GM19035 (cell line): ENCODE measurements at regions not wholly inside any gene's neighbourhood (a gene's known extent, or its start where the extent isn't known, plus 50 kb on each side); places are given as distances from the start of the nearest gene placed in this dataset.
"Not testable (repeated sequence)": the region's sequence is repeated elsewhere in the genome, so short reads cannot be mapped to it uniquely, and the experiment has no call there.

ENCODE experiments used
- ATAC-seq: cut with Tn5 transposase; IDR thresholded peaks from one replicate; pipeline ENCODE4 v1.9.1; 2021; ENCODE audit not compliant: unreplicated experiment

DNA sequence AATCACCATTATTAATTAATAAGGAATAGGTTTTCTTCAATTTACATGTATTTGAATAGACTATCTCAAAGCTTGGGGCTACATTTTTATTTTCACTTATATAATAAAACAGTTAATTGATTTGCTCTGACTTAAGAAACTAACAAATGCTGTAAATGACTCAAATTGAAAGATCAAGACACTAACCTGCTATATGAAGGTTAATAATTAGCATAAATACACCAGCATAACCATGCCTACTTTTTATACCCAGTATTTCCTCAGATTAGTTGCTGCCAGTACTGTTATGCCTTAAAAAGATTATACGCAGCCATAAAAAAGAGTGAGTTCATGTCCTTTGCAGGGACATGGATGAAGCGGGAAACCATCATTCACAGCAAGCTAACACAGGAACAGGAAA is 1545.1 kb downstream of the AMY1C start:
- no peak for ATAC-seq

DNA sequence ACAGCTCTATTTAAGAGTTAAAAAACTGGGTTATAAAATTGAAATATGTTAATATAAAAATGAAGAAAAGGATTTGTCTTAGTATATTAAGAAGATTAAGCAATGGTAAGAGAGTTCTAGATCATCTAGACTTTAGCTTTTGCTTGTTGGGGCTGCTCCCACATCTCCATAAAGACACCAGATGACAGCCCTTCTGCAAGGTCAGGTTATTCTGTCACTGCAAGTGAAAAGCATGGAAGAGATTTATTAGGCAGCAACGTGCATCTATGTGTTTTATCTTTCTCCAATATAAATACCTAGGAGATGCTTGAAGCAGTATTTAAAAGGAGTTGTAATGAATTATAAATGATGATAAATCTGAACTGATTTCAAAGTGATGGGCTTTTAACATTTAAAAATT is 1560.4 kb downstream of the AMY1C start:
- no peak for ATAC-seq

DNA sequence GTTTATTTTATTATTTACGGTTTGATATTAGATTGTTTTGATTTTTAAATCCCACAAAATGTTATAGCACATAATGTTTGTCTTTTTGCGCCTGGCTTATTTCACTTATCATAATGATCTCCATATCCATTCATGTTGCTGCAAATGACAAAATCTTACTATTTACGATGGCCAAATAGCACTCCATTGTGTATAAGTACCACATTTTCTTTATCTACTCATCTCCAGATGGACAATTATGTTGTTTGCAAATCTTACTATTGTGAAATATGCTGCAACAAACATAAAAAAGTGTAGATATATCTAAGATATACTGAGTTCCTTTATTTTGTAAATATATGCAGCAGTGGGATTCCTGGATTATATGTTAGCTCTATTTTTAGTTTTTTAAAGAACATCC is 1568.3 kb downstream of the AMY1C start:
- no peak for ATAC-seq

DNA sequence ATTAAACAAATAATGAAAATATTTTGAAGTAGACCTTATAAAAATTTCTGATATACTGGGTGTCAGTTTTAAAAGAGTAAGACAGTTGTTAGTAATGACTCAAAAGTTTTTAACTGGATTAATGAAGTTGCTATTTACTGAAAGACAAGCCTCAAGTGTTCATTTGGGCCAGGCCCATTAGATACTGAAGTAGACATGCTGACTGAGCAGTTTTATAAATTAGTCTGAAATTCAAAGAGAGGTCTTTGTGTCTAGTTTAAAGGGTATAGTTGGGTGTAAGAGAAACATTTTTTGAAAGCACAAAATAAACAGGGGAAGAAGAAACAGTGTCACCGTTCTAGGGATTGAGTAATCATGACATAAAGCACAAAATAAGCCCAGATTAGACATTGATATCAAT is 1577.2 kb downstream of the AMY1C start:
- no peak for ATAC-seq

DNA sequence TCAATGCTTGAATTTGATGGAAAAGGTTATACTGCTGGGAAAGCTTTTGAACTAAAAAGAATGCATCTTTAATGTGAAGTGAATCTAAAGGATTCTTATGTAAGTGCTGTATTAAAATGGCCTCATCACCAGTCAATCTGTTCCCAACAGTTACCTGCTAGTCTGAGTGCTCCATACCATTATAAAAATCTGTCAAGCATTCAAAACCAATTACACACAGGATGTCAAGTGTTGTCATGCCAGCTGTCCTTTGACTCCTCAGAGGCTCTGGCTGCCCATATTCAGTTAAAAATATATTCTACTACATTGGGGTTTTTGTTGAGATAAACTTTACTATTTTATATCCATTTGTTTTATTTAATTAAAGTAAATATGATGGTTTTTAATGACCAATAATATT is 1587.7 kb downstream of the AMY1C start:
- no peak for ATAC-seq

DNA sequence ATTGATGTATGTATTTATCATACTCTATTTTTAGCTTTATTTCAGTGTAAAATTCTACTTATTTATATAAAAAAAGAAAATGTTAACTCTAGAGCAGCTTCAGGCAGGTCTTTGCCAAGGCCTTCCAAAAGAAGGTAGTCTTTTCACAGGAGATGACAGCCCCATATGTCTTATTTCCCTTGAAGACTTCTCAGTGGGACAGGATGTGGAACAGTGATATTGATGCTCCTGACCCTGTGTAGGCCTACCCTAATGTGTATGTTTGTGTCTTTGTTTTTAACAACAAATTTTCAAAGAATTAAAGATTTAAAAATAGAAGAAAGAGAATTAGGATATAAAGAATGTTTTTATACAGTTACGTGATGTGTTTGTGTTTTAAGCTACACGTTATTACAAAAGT is 1593.6 kb downstream of the AMY1C start:
- no peak for ATAC-seq

DNA sequence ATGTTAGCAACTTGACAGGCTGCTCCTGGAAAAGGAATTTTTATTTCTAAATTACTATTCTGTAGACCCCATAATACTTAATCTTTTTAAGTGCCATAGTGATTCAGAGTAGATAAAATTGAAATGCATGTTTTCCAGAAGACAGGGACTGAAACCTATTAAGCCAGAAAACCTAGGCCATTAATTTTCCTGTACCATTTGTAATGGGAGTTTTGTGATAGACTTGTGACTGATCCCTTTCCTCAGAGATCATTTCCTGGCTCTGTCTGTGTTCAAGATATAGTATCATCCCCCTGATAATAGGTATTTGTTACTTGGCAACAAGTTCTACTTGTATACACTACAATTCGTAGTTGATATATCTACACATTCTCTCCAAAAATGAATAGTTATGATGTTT is 1609.8 kb downstream of the AMY1C start:
- ATAC-seq: no peak

DNA sequence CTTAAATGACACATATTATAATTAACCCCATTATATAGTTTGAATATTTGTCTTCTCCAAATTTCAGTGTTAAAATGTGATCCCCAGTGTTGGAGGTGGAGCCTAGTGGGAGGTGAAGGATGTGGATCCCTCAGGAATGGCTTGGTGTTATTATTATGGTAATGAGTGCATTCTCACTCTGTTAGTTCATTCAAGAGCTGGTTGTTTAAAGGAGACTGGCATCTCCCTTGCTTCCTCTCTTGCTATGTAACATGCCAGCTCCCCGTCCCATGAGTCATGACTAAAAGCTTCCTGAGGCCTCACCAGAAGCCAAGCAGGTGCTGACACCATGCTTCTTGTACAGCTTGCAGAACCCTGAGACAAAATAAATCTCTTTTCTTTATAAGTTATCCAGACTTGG is 1612.7 kb downstream of the AMY1C start:
- ATAC-seq: no peak

DNA sequence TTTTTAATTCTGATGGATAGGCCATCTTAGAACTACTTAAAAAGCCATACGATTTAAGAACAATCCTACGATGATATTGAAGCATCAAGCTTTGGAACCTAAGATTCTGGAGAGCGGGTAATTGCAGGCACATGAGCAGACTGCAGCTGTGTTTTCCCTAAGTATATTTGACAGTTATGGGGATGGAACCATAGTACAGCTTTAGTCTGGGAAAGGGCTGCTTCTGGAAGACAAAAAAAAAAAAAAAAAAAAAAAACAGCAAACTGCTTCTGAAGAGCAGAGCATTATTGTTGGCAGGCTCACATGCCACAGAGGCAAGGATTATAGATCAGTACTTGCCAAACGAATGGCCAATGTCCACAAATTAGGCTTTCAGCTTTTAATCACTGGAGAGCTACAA is 1618.7 kb downstream of the AMY1C start:
- no peak for ATAC-seq

DNA sequence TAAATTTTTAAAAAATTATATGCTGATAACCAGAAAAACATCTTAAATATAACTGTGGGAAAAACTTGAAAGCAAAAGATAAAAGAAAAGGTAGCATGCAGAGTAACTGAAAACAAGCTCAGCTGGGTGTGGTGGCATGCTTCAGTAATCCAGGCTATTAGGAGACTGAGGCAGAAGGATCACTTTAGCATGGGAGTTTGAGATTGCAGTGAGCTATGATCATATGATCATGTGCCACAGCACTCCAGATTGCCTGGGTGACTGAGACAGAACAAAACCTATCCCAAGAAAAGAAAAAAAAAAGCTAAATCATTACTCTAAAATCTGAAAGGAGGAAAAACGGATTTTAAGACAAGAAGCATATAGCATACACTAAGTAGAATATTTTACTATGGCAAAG is 1624.0 kb downstream of the AMY1C start:
- no peak for ATAC-seq

DNA sequence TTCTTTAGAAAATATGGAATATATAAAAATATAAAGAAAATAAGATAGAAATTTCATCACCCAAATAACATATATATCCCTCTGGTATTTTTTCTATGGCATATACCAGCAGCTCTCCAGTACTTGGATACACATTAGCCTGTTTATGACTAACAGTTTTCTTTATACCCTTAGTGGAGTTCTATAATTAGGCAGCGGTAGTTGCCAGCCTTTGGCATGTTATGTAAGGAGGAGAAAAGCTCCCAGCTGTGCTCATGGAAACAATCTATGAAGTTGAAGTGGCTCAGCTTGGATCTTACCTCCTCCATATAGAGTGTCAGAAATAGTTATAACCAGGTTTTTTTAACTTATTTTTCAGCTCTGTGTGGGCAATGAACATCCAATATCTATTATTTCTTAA is 1636.8 kb downstream of the AMY1C start:
- ATAC-seq: no peak

DNA sequence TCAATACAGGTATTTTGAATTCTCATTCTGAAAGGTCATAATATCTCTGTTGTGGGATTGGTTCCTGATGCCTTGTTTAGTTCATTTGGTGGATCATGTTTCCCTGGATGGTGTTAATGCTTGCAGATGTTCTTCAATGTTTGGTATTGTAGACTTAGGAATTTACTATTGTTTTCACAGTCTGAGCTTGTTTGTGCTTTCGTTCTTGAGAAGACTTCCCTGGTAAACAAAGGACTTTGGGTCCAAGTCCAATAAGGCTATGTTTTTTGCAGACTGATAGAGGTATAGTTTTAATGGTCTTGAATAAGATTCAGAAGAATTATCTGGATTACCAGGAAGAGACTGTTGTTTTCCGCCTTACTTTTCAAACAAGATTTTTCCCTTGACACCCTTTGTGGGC is 1646.3 kb downstream of the AMY1C start:
- ATAC-seq: no peak

DNA sequence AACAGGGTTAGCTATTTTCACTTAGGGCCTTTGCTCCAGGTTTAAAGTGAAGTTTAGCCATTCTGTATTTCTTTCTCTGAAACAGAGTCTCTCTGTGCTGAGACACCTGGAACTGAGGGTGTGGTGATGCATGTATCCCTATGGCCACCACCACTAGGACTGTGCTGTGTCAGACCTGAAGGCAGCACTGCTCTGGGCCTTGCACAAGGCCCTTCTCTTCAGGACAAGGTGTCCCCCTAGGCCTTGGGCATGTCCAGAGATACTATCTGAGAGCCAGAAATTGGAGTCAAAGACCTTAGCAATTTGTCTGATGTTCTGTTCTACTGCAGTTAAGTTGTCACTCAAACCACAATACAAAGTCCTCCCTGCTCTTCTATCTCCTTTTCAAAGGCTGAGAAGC is 1649.2 kb downstream of the AMY1C start:
- ATAC-seq: no peak

DNA sequence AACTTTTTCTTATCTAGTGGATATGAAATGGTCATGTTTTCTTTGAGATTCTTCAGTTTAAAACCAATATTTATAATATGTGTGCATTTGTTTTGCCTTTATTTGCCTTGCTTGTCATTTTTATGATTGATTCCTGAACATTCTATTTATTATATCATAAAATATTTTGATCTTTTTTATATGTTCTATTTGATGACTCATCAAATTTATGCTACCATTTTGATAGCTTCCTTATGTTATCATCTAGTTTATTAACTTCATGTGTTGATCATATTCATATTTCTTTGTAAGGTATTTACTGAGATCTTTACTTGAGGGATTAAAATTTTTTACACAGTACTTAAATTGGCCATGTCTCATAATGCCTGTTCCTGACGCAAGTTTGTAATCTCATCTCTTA is 1650.0 kb downstream of the AMY1C start:
- no peak for ATAC-seq

DNA sequence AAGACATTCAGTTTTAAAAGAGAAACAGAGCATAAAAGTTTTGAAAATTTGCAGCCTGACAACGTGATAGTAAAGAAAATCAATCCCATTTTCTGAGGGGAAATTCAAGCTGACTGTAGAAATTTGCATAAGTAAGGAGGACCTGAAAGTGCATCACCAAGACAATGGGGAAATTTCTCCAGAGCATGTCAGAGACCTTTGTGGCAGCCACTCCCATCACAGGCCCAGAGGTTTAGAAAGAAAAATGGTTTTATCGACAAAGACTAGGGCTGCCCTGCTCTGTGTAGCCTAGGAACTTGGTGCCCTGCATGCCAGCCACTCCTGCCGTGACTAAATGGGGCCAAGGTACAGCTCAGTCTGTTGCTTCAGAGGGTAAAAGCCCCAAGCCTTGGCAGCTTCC is 1640.2 kb upstream of the PRMT6 start:
- no peak for ATAC-seq

DNA sequence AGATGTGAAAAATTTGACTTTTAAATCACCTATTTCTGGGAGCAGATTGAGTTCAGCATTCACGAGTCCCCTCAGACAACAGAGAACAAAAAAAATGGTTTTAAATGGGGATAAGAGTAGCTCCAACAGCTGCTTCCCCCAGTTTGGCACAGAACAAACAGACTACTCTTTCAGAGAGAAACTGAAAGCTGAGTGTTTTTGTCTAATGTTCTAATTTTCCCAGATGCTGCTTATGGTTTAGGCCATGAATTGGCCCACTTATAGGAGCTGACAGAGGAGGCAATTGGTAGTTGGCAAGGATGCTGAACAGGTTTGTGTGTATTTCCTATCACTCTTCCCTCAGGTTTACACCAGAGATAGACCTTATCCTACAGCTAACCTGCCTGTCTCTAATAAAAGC is 1637.4 kb upstream of the PRMT6 start:
- ATAC-seq: no peak

DNA sequence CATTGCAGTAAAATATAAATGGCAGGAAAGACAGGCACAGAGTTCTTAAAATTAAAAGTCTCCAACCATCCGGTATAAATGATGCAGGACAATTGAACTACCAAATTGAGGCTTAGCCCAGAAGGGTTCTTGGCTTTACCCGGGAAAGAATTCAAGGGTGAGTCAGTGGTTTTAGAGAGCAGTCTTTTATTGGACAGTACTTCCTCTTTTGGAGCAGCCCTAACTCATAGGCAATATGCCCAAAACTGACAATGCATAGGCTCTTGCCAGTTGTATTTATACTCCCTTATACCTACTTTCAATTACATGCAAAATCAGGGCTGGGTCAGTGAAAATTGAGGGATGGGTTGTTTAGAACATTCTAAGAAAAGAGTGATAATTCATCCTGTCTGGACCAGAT is 1628.9 kb upstream of the PRMT6 start:
- no peak for ATAC-seq

DNA sequence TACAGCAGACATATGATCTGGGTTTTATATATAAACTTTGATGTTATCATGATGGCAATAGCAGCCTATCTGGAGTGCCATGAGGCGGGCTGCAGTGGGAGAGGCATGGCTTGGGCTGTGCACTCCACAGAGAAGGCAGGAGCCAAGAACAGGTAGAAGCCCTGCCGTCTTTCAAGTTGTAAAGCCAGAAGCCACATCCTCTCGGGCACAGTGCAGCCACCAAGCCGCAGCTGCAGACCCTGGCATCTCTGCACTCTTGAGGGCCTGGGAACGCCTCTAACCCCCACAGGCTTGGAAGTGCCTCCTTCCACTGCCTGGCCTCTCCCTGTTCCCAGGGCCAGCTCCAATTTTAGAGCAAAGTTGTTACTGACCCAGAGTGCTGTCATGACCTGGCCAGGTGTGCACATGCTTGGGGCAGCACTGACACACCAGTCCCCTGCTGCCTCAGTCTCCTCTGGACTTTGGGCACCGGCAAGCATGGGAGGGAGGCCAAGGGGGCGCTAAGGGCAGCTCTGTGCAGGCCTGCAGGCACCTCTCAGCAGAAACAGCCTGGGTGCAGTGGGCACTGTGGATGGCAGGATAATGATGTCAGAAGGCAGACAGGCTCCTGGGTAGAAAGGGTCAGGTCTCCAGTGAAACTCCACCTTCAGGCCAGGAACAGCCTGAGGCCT is 1619.8 kb upstream of the PRMT6 start:
- ATAC-seq: no peak

DNA sequence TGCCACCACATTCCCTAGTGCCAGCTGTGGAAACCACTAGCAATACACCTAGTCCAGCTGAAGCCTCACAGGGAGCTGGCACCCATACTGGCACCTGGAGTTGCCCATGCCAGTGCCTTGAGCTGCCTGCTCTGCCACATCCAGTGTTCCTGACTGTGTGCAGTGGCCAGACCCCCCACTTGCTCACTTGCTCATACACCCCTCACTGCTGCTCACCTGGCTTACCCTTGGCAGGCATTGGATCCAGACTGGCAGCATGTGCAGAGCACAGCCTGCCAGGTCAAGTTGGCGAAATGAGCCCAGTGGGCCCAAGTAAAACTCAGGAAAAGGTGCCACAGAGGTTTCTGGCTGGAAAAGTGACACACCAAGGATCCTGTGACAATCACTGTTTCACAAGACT is 1618.6 kb upstream of the PRMT6 start:
- no peak for ATAC-seq

DNA sequence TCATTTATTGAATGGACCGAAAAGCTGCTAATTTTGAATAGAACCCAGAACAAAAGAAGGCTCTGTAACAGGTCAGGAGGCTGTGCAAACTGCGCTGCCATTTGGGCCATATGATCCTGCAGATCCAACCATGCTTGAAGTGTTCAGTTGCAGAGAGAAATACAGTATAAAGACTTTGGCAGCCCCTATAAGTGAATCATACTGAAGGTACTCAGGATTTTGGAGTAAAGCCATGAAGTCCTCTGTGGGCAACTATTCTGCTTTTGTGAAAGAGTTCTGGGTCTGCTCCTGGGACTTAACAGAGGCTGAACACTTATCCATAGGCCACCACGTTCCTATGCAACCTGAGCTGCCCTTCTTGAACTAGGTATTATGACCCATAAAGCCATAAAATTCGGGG is 1613.6 kb upstream of the PRMT6 start:
- ATAC-seq: no peak

DNA sequence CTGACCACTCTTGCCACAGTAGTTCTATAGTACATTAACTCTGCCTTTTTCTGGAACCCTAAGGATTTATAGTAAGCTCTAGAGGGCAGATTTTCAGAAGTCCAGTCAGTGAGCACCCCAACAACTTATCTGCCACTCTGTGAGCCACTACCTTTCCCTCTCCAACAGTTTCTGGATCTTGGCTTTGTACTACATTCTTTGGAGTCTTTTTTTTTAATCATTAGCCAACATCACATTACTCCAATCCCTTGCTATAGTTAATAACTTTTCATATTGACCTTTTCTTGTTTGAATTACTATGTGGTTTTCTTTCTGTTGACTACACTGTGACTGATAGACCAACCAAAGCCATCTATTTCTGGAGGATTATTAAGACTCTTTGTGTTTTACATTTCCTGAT is 1596.7 kb upstream of the PRMT6 start:
- ATAC-seq: no peak

DNA sequence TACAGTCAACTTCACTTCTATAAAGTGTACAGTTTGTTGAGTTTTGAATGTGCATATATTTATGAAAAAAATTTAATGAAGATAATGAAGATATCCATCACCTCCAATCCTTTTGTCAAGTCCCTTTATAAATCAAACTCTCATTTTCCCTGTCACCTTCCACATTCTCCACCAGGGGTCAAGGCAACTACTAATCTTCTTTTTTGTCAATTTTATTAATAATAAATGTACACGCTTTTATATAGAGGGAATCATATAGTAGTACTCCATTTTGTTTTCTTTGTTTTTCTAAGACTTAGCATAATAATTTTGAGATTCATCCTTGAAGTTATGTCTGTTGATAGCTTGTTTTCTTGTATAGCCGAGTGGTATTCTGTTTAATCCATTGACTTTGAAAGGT is 1594.2 kb upstream of the PRMT6 start:
- no peak for ATAC-seq

DNA sequence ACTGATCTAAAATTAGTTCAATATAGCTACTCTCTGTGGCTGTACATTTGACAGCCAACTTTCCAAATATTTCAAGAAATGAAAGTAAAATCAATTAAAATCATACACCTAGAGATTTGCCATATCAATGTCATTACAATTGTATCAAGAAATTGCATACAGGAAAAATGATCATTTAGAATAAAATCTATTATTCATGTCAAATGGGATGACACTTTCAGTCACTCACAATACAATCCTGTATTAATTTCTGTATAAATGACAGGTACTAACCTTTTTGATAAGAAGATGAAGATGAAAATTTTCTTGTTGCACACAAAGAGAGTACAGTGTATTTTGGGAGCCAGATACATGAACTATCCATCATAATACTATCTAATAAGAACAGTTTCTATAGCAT is 1588.9 kb upstream of the PRMT6 start:
- ATAC-seq: no peak

DNA sequence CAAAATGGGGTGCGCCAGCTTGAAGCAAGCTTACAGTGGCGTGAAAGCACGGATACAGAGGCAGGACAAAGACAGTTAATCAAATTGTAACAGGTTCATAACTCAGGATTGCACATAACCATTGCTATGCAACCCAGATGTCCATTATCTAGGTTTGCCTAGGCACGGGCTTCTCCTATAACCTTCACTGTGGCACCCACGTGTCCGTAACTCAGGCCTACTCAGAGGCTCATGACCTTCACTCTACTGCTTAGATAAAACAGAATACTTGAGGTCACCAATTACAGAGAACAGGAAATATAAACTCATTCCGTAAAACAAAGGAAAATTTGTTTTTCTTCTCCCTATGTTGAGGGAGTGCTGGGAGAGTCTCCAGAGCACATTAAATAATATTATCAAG is 1585.9 kb upstream of the PRMT6 start:
- ATAC-seq: not testable (repeated sequence)
